NT2/D1 (cell line): ENCODE measurements at regions not wholly inside any gene's neighbourhood (a gene's known extent, or its start where the extent isn't known, plus 50 kb on each side); places are given as distances from the start of the nearest gene placed in this dataset.

Experiments
- SUZ12 ChIP-seq: IDR thresholded peaks from 2 replicates; pipeline ENCODE4 v1.6.1; 2011; ENCODE audit not compliant: insufficient read length, insufficient read depth; ENCODE audit errors: extremely low read depth
- YY1 ChIP-seq: IDR thresholded peaks from 2 replicates; pipeline ENCODE4 v1.6.1; 2011; ENCODE audit not compliant: insufficient read length, insufficient read depth

DNA sequence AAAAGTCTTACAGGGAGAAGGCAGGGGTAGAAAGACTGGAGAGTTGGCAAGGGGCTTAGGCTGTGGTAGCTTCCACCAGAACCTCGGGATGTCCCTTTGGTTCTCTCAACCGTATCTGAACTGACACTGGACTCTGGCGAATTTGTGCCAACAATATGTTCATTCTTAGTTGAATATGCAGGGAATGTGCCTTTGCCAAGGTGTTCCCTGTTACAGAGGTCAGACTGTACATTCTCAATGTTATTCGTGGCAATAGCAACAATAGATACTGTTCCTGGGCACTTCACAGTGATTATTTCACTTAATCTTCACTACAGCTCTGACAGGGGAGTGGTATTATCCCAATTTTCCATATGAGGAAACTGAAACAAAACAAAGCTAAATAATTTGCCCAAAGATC lies 51.5 kb upstream of the RAB3GAP2 start:
- TF ChIP-seq YY1: no peak
- TF ChIP-seq SUZ12: no peak
